ENCODE measurements at regions not wholly inside any gene's neighbourhood (a gene's known extent, or its start where the extent isn't known, plus 50 kb on each side); places are given as distances from the start of the nearest gene placed in this dataset.

GRCh38 chr11:42315267-42315666 lies 855.8 kb upstream of the LRRC4C start:
- no peaks in the 10 kb centered on the region for H3K36me3 ChIP-seq
- H3K4me1 ChIP-seq, result peaks cover 0 to 11% (median 0%) of the 10 kb centered on the region in 4 donors
- intact Hi-C loops (cut with DNase I; ENCODE audit: low total_unique reads), result no loop called here
- H3K9me3 ChIP-seq, result no peaks in the 10 kb centered on the region
- H3K27me3 ChIP-seq, result no peaks in the 10 kb centered on the region
- TF ChIP-seq CTCF (IDR thresholded peaks at IDR 0.05), result no peak
- no peak overlapping the region for H3K27ac ChIP-seq
- no peak for DNase-seq
- no peak overlapping the region for H3K4me3 ChIP-seq

GRCh38 chr11:42315846-42316245 lies 856.4 kb upstream of the LRRC4C start:
- Histone ChIP-seq H3K36me3 (no peaks in the 10 kb centered on the region), H3K4me3 (no peak overlapping the region), H3K27ac (no peak overlapping the region), H3K9me3 (no peaks in the 10 kb centered on the region), H3K27me3 (no peaks in the 10 kb centered on the region), H3K4me1 (peaks cover 0 to 15% (median 0%) of the 10 kb centered on the region in 4 donors)
- no peak for TF ChIP-seq CTCF (IDR thresholded peaks at IDR 0.05)
- DNase-seq, result no peak
- intact Hi-C loops (cut with DNase I; ENCODE audit: low total_unique reads), result no loop called here

- no peak overlapping the region for H3K27ac ChIP-seq
- H3K4me3 ChIP-seq, result no peak overlapping the region
- no peak for TF ChIP-seq CTCF (IDR thresholded peaks at IDR 0.05)
- no peak for DNase-seq
- H3K36me3 ChIP-seq, result no peaks in the 10 kb centered on the region
- peaks cover 0 to 15% (median 0%) of the 10 kb centered on the region in 4 donors for H3K4me1 ChIP-seq
- no peaks in the 10 kb centered on the region for H3K27me3 ChIP-seq
- intact Hi-C loops (cut with DNase I; ENCODE audit: low total_unique reads), result no loop called here
- no peaks in the 10 kb centered on the region for H3K9me3 ChIP-seq
Observed at GRCh38 chr11:42319921-42320320, 860.5 kb upstream of the LRRC4C start.

- intact Hi-C loops (cut with DNase I; ENCODE audit: low total_unique reads), result no loop called here
- H3K4me1 ChIP-seq, result no peaks in the 10 kb centered on the region
- no peak for DNase-seq
- H3K36me3 ChIP-seq, result no peaks in the 10 kb centered on the region
- H3K9me3 ChIP-seq, result no peaks in the 10 kb centered on the region
- H3K27me3 ChIP-seq, result no peaks in the 10 kb centered on the region
- no peak overlapping the region for H3K4me3 ChIP-seq
- TF ChIP-seq CTCF (IDR thresholded peaks at IDR 0.05), result no peak
- H3K27ac ChIP-seq, result no peak overlapping the region
Observed at GRCh38 chr11:42329929-42330565, 870.6 kb upstream of the LRRC4C start.

GRCh38 chr11:42337786-42338455 lies 878.5 kb upstream of the LRRC4C start:
- Histone ChIP-seq H3K36me3 (no peaks in the 10 kb centered on the region), H3K4me3 (no peak overlapping the region), H3K27ac (no peak overlapping the region), H3K27me3 (no peaks in the 10 kb centered on the region), H3K4me1 (no peaks in the 10 kb centered on the region), H3K9me3 (peaks cover 0 to 9% (median 5%) of the 10 kb centered on the region in 3 donors)
- intact Hi-C loops (cut with DNase I; ENCODE audit: low total_unique reads), result no loop called here
- no peak for DNase-seq
- no peak for TF ChIP-seq CTCF (IDR thresholded peaks at IDR 0.05)

All from tibial artery (tissue), 4 donors.